Suprapubic skin (tissue), 4 donors: ENCODE measurements at regions not wholly inside any gene's neighbourhood (a gene's known extent, or its start where the extent isn't known, plus 50 kb on each side); places are given as distances from the start of the nearest gene placed in this dataset.

ENCODE experiments used
- CTCF ChIP-seq, 2 donors: fragments of 200-600 bp in 1 of 2; fragments of 450-650 bp in 1 of 2; sonication (generic) in 1 of 2; IDR thresholded peaks; one replicate each; pipeline ENCODE4 v1.5.1; 2016 to 2019; ENCODE audit warnings: antibody characterized with exemption in 2 of 2, mild to moderate bottlenecking in 1 of 2, moderate library complexity in 1 of 2
- POLR2A ChIP-seq, 2 donors: fragments of 450-650 bp; IDR thresholded peaks; one replicate each; pipeline ENCODE4 v1.6.1; 2017; ENCODE audit warnings: antibody characterized with exemption in 2 of 2, mild to moderate bottlenecking in 2 of 2, moderate library complexity in 2 of 2
- POLR2AphosphoS5 ChIP-seq, 3 donors: sonication (generic); formaldehyde crosslinking; IDR thresholded peaks; one replicate each; pipeline ENCODE4 v1.6.1; 2017; ENCODE audit warnings: antibody characterized with exemption in 3 of 3

- TF ChIP-seq POLR2A (IDR thresholded peaks at IDR 0.05) (no peak), CTCF (IDR thresholded peaks at IDR 0.05) (no peak), POLR2AphosphoS5 (IDR thresholded peaks at IDR 0.05) (no peak)
Observed at GRCh38 chr11:104665641-104666040, 232.6 kb downstream of the CASP12 start.
